Small intestine (tissue), 7 donors: ENCODE measurements at regions not wholly inside any gene's neighbourhood (a gene's known extent, or its start where the extent isn't known, plus 50 kb on each side); places are given as distances from the start of the nearest gene placed in this dataset.

Experiments
- DNase-seq, 2 donors: peaks; one replicate each; pipeline versions ENCODE4 v3.0.0 to v3.0.0-alpha.2; 2013
- FAIRE-seq: peaks from 2 replicates; lab custom pipeline; 2012; peaks lifted over from hg19 to GRCh38; lab: Jason Lieb, UNC
- H3K27ac ChIP-seq, 3 donors: one replicate each; pipeline ENCODE4 v1.5.1; 2013; ENCODE audit warnings: low read length in 2 of 3, mild to moderate bottlenecking in 2 of 3, control low read depth in 1 of 3, inconsistent platforms in 1 of 3, low read depth in 1 of 3, moderate library complexity in 1 of 3
- H3K27me3 ChIP-seq, 3 donors: one replicate each; pipeline ENCODE4 v1.6.1; 2013; ENCODE audit warnings: low read length in 3 of 3, inconsistent platforms in 1 of 3; ENCODE audit not compliant: control insufficient read depth in 3 of 3, insufficient read depth in 3 of 3
- H3K36me3 ChIP-seq, 3 donors: one replicate each; pipeline ENCODE4 v1.6.1; 2013; ENCODE audit warnings: low read length in 3 of 3, inconsistent platforms in 1 of 3, low read depth in 1 of 3, mild to moderate bottlenecking in 1 of 3, moderate library complexity in 1 of 3; ENCODE audit not compliant: control insufficient read depth in 3 of 3, insufficient read depth in 2 of 3
- H3K4me1 ChIP-seq, 3 donors: one replicate each; pipeline ENCODE4 v1.6.1; 2013; ENCODE audit warnings: low read length in 2 of 3, inconsistent platforms in 1 of 3, low read depth in 1 of 3, mild to moderate bottlenecking in 1 of 3, moderate library complexity in 1 of 3; ENCODE audit not compliant: control insufficient read depth in 3 of 3, insufficient read depth in 2 of 3
- H3K4me3 ChIP-seq, 3 donors: one replicate each; pipeline ENCODE4 v1.5.1; 2013; ENCODE audit warnings: low read length in 3 of 3, control low read depth in 1 of 3, inconsistent platforms in 1 of 3, low read depth in 1 of 3, mild to moderate bottlenecking in 1 of 3, moderate library complexity in 1 of 3
- H3K9me3 ChIP-seq, 2 donors: one replicate each; pipeline ENCODE4 v1.6.1; 2013; ENCODE audit warnings: low read depth in 1 of 2, low read length in 1 of 2; ENCODE audit not compliant: control insufficient read depth in 2 of 2, insufficient read depth in 1 of 2
- WGBS, 3 donors: extraction: QIAGEN DNeasy Blood & Tissue Kit; methylation state at CpG; one replicate each; pipeline ENCODE4 v1.1.7; 2013; 5-methylcytosine and 5-hydroxymethylcytosine counted together
- donor health status: healthy with polysubstance abuse.
- donor health status: control.
- donor health status: control.
- donor health status: Bipolar disorder and iron deficiency.
- donor health status: healthy.

GRCh38 chr2:236454076-236454475, 115.5 kb upstream of the ACKR3 start:
- WGBS, 3 donors: 87 to 93% (median 93%) methylated on average over 10 of the region's 10 CpGs
- Histone ChIP-seq H3K4me3 (no peak overlapping the region), H3K36me3 (peaks cover 0 to 2% (median 0%) of the 10 kb centered on the region in 3 donors), H3K27me3 (no peaks in the 10 kb centered on the region), H3K4me1 (no peaks in the 10 kb centered on the region), H3K27ac (no peak overlapping the region), H3K9me3 (peaks cover 0 to 4% of the 10 kb centered on the region in 2 donors)
- FAIRE-seq (no peak), DNase-seq (no peak)

- H3K27me3 ChIP-seq: no peaks in the 10 kb centered on the region
- peaks cover 0 to 12% of the 10 kb centered on the region in 2 donors for H3K9me3 ChIP-seq
- 95 to 96% (median 95%) methylated on average over 18 of the region's 18 CpGs for WGBS, 3 donors
- no peaks in the 10 kb centered on the region for H3K4me1 ChIP-seq
- peaks cover 0 to 9% (median 0%) of the 10 kb centered on the region in 3 donors for H3K36me3 ChIP-seq
- FAIRE-seq: peak; percentile 53
- no peak for DNase-seq
- no peak overlapping the region for H3K4me3 ChIP-seq
- no peak overlapping the region for H3K27ac ChIP-seq
Observed at GRCh38 chr2:236459393-236459792, 110.2 kb upstream of the ACKR3 start.

DNA sequence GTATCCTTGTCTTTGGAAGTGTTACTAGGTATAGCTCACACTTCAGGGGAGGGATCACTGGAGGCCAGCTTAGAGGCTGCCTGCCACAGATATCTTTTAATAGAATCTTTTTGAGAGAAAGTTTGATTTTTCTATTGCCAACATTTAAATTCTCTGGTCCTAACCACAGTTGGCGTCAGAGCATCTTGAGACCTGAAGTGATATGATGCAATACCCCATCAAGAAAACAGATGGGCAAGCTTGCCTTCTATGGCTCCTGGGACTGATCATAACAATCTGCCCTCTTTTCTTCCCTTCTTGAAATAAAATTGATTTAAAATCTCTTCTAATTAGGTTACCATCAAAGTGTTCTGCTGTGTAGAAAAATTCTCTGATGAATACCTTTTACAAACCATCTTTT, 105.5 kb upstream of the ACKR3 start:
- Histone ChIP-seq H3K36me3 (peaks cover 0 to 9% (median 0%) of the 10 kb centered on the region in 3 donors), H3K9me3 (peaks cover 2 to 25% of the 10 kb centered on the region in 2 donors), H3K27ac (no peak overlapping the region), H3K4me3 (no peak overlapping the region), H3K4me1 (no peaks in the 10 kb centered on the region), H3K27me3 (no peaks in the 10 kb centered on the region)
- FAIRE-seq: no peak
- no peak for DNase-seq
- WGBS, 3 donors: 87 to 89% (median 89%) methylated on average over 1 of the region's 1 CpG

GRCh38 chr2:236472720-236473495, 96.7 kb upstream of the ACKR3 start:
- WGBS, 3 donors: 85 to 87% (median 85%) methylated on average over 9 of the region's 9 CpGs
- Histone ChIP-seq H3K4me3 (no peak overlapping the region), H3K4me1 (no peaks in the 10 kb centered on the region), H3K36me3 (no peaks in the 10 kb centered on the region), H3K9me3 (peaks cover 0 to 2% of the 10 kb centered on the region in 2 donors), H3K27me3 (no peaks in the 10 kb centered on the region), H3K27ac (no peak overlapping the region)
- no peak for FAIRE-seq
- no peak for DNase-seq

DNA sequence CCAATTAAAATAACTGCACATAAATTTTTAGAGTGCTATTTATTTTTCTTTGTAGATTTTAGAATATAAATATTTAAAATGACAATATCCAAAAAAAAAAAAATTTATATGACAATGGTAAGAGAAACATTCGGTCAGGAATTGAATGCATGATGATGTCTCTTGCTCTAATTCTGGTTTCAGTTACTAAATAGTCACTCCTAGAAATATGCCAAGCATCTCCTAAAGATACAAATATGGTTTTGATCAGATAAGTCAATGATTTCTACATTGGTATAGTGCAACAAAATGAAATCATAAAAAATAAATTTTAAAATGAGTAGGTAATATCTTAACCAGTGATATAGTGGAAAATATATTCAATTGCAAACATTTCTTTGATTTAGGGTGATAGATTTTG, 95.9 kb upstream of the ACKR3 start:
- FAIRE-seq (no peak), DNase-seq (no peak)
- Histone ChIP-seq H3K36me3 (no peaks in the 10 kb centered on the region), H3K4me1 (no peaks in the 10 kb centered on the region), H3K27ac (no peak overlapping the region), H3K4me3 (no peak overlapping the region), H3K27me3 (no peaks in the 10 kb centered on the region), H3K9me3 (peaks cover 0 to under 1% of the 10 kb centered on the region in 2 donors)
- 78 to 88% (median 81%) methylated on average over 1 of the region's 1 CpG for WGBS, 3 donors

DNA sequence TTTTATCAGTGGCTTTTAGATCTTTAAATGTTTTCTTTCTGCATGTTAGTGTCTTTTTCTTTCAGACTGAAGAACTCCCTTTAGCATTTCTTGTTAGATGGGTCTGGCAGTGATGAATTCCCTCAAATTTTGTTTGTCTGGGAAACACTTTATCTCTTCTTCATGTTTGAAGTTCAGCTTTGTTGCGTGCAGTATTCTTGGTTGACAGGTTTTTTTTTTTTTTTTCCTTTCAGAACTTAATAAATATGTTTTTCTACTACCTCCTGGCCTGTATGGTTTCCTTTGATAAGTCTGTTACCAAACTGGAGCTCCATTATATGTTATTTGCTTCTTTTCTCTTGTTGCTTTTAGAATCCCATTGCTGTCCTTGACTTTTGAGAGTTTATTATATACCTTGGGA, 89.8 kb upstream of the ACKR3 start:
- Histone ChIP-seq H3K36me3 (peaks cover 0 to 3% (median 0%) of the 10 kb centered on the region in 3 donors), H3K9me3 (peaks cover 0 to 15% of the 10 kb centered on the region in 2 donors), H3K27ac (no peak overlapping the region), H3K27me3 (peaks cover 0 to 2% (median 0%) of the 10 kb centered on the region in 3 donors), H3K4me1 (no peaks in the 10 kb centered on the region), H3K4me3 (no peak overlapping the region)
- WGBS, 3 donors: 92 to 96% (median 94%) methylated on average over 1 of the region's 1 CpG
- no peak for DNase-seq
- FAIRE-seq: no peak

DNA sequence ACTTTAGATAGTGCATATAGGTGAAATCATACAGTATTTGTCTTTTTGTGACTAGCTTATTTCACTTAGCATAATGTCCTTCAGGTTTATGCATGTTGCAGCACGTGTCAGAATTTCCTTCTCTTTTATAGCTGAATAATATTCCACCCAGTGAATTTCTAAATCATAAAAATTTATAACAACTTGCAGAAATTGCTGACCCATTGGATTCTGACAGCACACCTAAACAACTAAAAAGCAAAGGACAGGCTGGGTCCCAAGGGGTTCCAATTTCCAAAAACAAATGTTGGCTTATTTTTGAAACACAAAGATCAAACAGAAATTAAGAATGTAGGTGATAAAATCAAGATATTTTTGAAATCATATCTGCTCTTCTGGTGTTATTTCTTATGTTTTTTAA, 86.5 kb upstream of the ACKR3 start:
- H3K4me1 ChIP-seq: no peaks in the 10 kb centered on the region
- peaks cover 0 to 15% of the 10 kb centered on the region in 2 donors for H3K9me3 ChIP-seq
- H3K36me3 ChIP-seq: peaks cover 0 to 6% (median 0%) of the 10 kb centered on the region in 3 donors
- WGBS, 3 donors: 67 to 89% (median 85%) methylated on average over 1 of the region's 1 CpG
- peaks cover 0 to 2% (median 0%) of the 10 kb centered on the region in 3 donors for H3K27me3 ChIP-seq
- DNase-seq (no peak), FAIRE-seq (no peak)
- H3K27ac ChIP-seq: no peak overlapping the region
- H3K4me3 ChIP-seq: no peak overlapping the region

DNA sequence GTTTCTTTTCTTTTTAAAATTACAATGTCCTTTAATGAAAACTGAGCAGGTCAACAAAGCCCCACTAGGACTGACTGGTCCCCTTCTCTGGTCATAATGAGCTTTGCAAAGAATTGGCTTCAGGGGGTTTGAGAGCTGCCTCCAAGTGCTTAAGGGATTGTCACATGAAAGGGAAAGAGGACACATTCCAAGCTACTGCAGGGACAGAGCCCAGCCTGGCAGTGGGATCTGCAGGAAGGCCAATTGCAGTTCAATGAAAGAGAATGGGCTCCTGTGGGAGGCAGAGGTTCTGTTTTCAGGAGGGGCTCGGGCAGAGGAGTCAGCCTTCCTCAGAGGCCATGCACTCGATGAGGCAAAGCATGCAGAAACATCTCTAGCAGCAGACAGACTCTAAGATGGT, 84.1 kb upstream of the ACKR3 start:
- Histone ChIP-seq H3K4me3 (no peak overlapping the region), H3K27ac (no peak overlapping the region), H3K4me1 (no peaks in the 10 kb centered on the region), H3K36me3 (peaks cover 0 to 6% (median 0%) of the 10 kb centered on the region in 3 donors), H3K27me3 (peaks cover 0 to 2% (median 0%) of the 10 kb centered on the region in 3 donors), H3K9me3 (peaks cover 0 to 9% of the 10 kb centered on the region in 2 donors)
- FAIRE-seq (no peak), DNase-seq (no peak)
- 72 to 83% (median 76%) methylated on average over 2 of the region's 2 CpGs for WGBS, 3 donors
